ENCODE measurements at regions not wholly inside any gene's neighbourhood (a gene's known extent, or its start where the extent isn't known, plus 50 kb on each side); places are given as distances from the start of the nearest gene placed in this dataset.
A peak's percentile ranks its signal among the peaks of the same experiment; 100 is the strongest.

GRCh38 chr1:95854457-95854856 lies 620.4 kb downstream of the RWDD3 start:
- no peak overlapping the region for H3K9ac ChIP-seq (ENCODE audit: low read depth in 1 of 3, low read length in 3 of 3)
- H3K9me3 ChIP-seq (ENCODE audit: control insufficient read depth in 3 of 3, low read length in 3 of 3) = peaks cover 0 to 4% (median 0%) of the 10 kb centered on the region in 3 donors
- no peaks in the 10 kb centered on the region for H3K27me3 ChIP-seq (ENCODE audit: control insufficient read depth in 3 of 3, insufficient read depth in 3 of 3, low read length in 3 of 3)
- H3K27ac ChIP-seq (ENCODE audit: low read depth, low read length) = no peak overlapping the region
- H3K4me1 ChIP-seq (ENCODE audit: control insufficient read depth in 3 of 3, insufficient read depth in 3 of 3, low read length in 3 of 3) = no peaks in the 10 kb centered on the region
- H3K36me3 ChIP-seq (ENCODE audit: control insufficient read depth in 3 of 3, insufficient read depth in 3 of 3, low read length in 3 of 3) = no peaks in the 10 kb centered on the region
- no peak overlapping the region for H3K4me3 ChIP-seq (ENCODE audit: low read length in 3 of 3)

GRCh38 chr1:95863086-95863485 lies 629.1 kb downstream of the RWDD3 start:
- H3K9me3 ChIP-seq (ENCODE audit: control insufficient read depth in 3 of 3, low read length in 3 of 3) = no peaks in the 10 kb centered on the region
- H3K9ac ChIP-seq (ENCODE audit: low read depth in 1 of 3, low read length in 3 of 3) = no peak overlapping the region
- H3K27me3 ChIP-seq (ENCODE audit: control insufficient read depth in 3 of 3, insufficient read depth in 3 of 3, low read length in 3 of 3) = no peaks in the 10 kb centered on the region
- no peak overlapping the region for H3K27ac ChIP-seq (ENCODE audit: low read depth, low read length)
- no peaks in the 10 kb centered on the region for H3K36me3 ChIP-seq (ENCODE audit: control insufficient read depth in 3 of 3, insufficient read depth in 3 of 3, low read length in 3 of 3)
- no peak overlapping the region for H3K4me3 ChIP-seq (ENCODE audit: low read length in 3 of 3)
- H3K4me1 ChIP-seq (ENCODE audit: control insufficient read depth in 3 of 3, insufficient read depth in 3 of 3, low read length in 3 of 3) = no peaks in the 10 kb centered on the region

GRCh38 chr1:95865769-95866168 lies 631.8 kb downstream of the RWDD3 start:
- Histone ChIP-seq H3K27me3 (ENCODE audit: control insufficient read depth in 3 of 3, insufficient read depth in 3 of 3, low read length in 3 of 3) (no peaks in the 10 kb centered on the region), H3K9ac (ENCODE audit: low read depth in 1 of 3, low read length in 3 of 3) (no peak overlapping the region), H3K9me3 (ENCODE audit: control insufficient read depth in 3 of 3, low read length in 3 of 3) (no peaks in the 10 kb centered on the region), H3K4me1 (ENCODE audit: control insufficient read depth in 3 of 3, insufficient read depth in 3 of 3, low read length in 3 of 3) (no peaks in the 10 kb centered on the region), H3K4me3 (ENCODE audit: low read length in 3 of 3) (no peak overlapping the region), H3K36me3 (ENCODE audit: control insufficient read depth in 3 of 3, insufficient read depth in 3 of 3, low read length in 3 of 3) (no peaks in the 10 kb centered on the region), H3K27ac (ENCODE audit: low read depth, low read length) (no peak overlapping the region)

GRCh38 chr1:95876276-95876675 lies 642.3 kb downstream of the RWDD3 start:
- no peaks in the 10 kb centered on the region for H3K4me1 ChIP-seq (ENCODE audit: control insufficient read depth in 3 of 3, insufficient read depth in 3 of 3, low read length in 3 of 3)
- H3K9ac ChIP-seq (ENCODE audit: low read depth in 1 of 3, low read length in 3 of 3) = no peak overlapping the region
- no peaks in the 10 kb centered on the region for H3K9me3 ChIP-seq (ENCODE audit: control insufficient read depth in 3 of 3, low read length in 3 of 3)
- H3K27me3 ChIP-seq (ENCODE audit: control insufficient read depth in 3 of 3, insufficient read depth in 3 of 3, low read length in 3 of 3) = no peaks in the 10 kb centered on the region
- H3K4me3 ChIP-seq (ENCODE audit: low read length in 3 of 3) = no peak overlapping the region
- no peaks in the 10 kb centered on the region for H3K36me3 ChIP-seq (ENCODE audit: control insufficient read depth in 3 of 3, insufficient read depth in 3 of 3, low read length in 3 of 3)
- H3K27ac ChIP-seq (ENCODE audit: low read depth, low read length) = no peak overlapping the region

- Histone ChIP-seq H3K4me1 (ENCODE audit: control insufficient read depth in 3 of 3, insufficient read depth in 3 of 3, low read length in 3 of 3) (no peaks in the 10 kb centered on the region), H3K27ac (ENCODE audit: low read depth, low read length) (no peak overlapping the region), H3K9ac (ENCODE audit: low read depth in 1 of 3, low read length in 3 of 3) (no peak overlapping the region), H3K9me3 (ENCODE audit: control insufficient read depth in 3 of 3, low read length in 3 of 3) (no peaks in the 10 kb centered on the region), H3K36me3 (ENCODE audit: control insufficient read depth in 3 of 3, insufficient read depth in 3 of 3, low read length in 3 of 3) (no peaks in the 10 kb centered on the region), H3K27me3 (ENCODE audit: control insufficient read depth in 3 of 3, insufficient read depth in 3 of 3, low read length in 3 of 3) (no peaks in the 10 kb centered on the region), H3K4me3 (ENCODE audit: low read length in 3 of 3) (no peak overlapping the region)
Observed at GRCh38 chr1:95879498-95880050, 645.6 kb downstream of the RWDD3 start.

GRCh38 chr1:95888941-95889390 lies 655.0 kb downstream of the RWDD3 start:
- peak overlapping the region in 1 of 3 donors; percentile 13 for H3K4me3 ChIP-seq (ENCODE audit: low read length in 3 of 3)
- no peak overlapping the region for H3K9ac ChIP-seq (ENCODE audit: low read depth in 1 of 3, low read length in 3 of 3)
- H3K4me1 ChIP-seq (ENCODE audit: control insufficient read depth in 3 of 3, insufficient read depth in 3 of 3, low read length in 3 of 3) = no peaks in the 10 kb centered on the region
- H3K9me3 ChIP-seq (ENCODE audit: control insufficient read depth in 3 of 3, low read length in 3 of 3) = no peaks in the 10 kb centered on the region
- H3K27ac ChIP-seq (ENCODE audit: low read depth, low read length) = no peak overlapping the region
- no peaks in the 10 kb centered on the region for H3K27me3 ChIP-seq (ENCODE audit: control insufficient read depth in 3 of 3, insufficient read depth in 3 of 3, low read length in 3 of 3)
- H3K36me3 ChIP-seq (ENCODE audit: control insufficient read depth in 3 of 3, insufficient read depth in 3 of 3, low read length in 3 of 3) = no peaks in the 10 kb centered on the region

GRCh38 chr1:95889400-95889799 lies 655.4 kb downstream of the RWDD3 start:
- H3K9me3 ChIP-seq (ENCODE audit: control insufficient read depth in 3 of 3, low read length in 3 of 3) = no peaks in the 10 kb centered on the region
- no peak overlapping the region for H3K9ac ChIP-seq (ENCODE audit: low read depth in 1 of 3, low read length in 3 of 3)
- no peaks in the 10 kb centered on the region for H3K27me3 ChIP-seq (ENCODE audit: control insufficient read depth in 3 of 3, insufficient read depth in 3 of 3, low read length in 3 of 3)
- no peaks in the 10 kb centered on the region for H3K4me1 ChIP-seq (ENCODE audit: control insufficient read depth in 3 of 3, insufficient read depth in 3 of 3, low read length in 3 of 3)
- H3K36me3 ChIP-seq (ENCODE audit: control insufficient read depth in 3 of 3, insufficient read depth in 3 of 3, low read length in 3 of 3) = no peaks in the 10 kb centered on the region
- H3K4me3 ChIP-seq (ENCODE audit: low read length in 3 of 3) = peak overlapping the region in 1 of 3 donors; percentile 13
- no peak overlapping the region for H3K27ac ChIP-seq (ENCODE audit: low read depth, low read length)

- Histone ChIP-seq H3K4me3 (ENCODE audit: low read length in 3 of 3) (no peak overlapping the region), H3K4me1 (ENCODE audit: control insufficient read depth in 3 of 3, insufficient read depth in 3 of 3, low read length in 3 of 3) (no peaks in the 10 kb centered on the region), H3K27me3 (ENCODE audit: control insufficient read depth in 3 of 3, insufficient read depth in 3 of 3, low read length in 3 of 3) (no peaks in the 10 kb centered on the region), H3K36me3 (ENCODE audit: control insufficient read depth in 3 of 3, insufficient read depth in 3 of 3, low read length in 3 of 3) (no peaks in the 10 kb centered on the region), H3K9ac (ENCODE audit: low read depth in 1 of 3, low read length in 3 of 3) (no peak overlapping the region), H3K27ac (ENCODE audit: low read depth, low read length) (no peak overlapping the region), H3K9me3 (ENCODE audit: control insufficient read depth in 3 of 3, low read length in 3 of 3) (peaks cover 0 to 2% (median 0%) of the 10 kb centered on the region in 3 donors)
Observed at GRCh38 chr1:95893921-95894320, 659.9 kb downstream of the RWDD3 start.

- Histone ChIP-seq H3K4me3 (ENCODE audit: low read length in 3 of 3) (no peak overlapping the region), H3K27me3 (ENCODE audit: control insufficient read depth in 3 of 3, insufficient read depth in 3 of 3, low read length in 3 of 3) (no peaks in the 10 kb centered on the region), H3K27ac (ENCODE audit: low read depth, low read length) (no peak overlapping the region), H3K4me1 (ENCODE audit: control insufficient read depth in 3 of 3, insufficient read depth in 3 of 3, low read length in 3 of 3) (no peaks in the 10 kb centered on the region), H3K9me3 (ENCODE audit: control insufficient read depth in 3 of 3, low read length in 3 of 3) (no peaks in the 10 kb centered on the region), H3K9ac (ENCODE audit: low read depth in 1 of 3, low read length in 3 of 3) (no peak overlapping the region), H3K36me3 (ENCODE audit: control insufficient read depth in 3 of 3, insufficient read depth in 3 of 3, low read length in 3 of 3) (no peaks in the 10 kb centered on the region)
Observed at GRCh38 chr1:95903060-95903459, 669.0 kb downstream of the RWDD3 start.

GRCh38 chr1:95905818-95906395 lies 671.9 kb downstream of the RWDD3 start:
- Histone ChIP-seq H3K4me1 (ENCODE audit: control insufficient read depth in 3 of 3, insufficient read depth in 3 of 3, low read length in 3 of 3) (no peaks in the 10 kb centered on the region), H3K9ac (ENCODE audit: low read depth in 1 of 3, low read length in 3 of 3) (no peak overlapping the region), H3K27ac (ENCODE audit: low read depth, low read length) (no peak overlapping the region), H3K9me3 (ENCODE audit: control insufficient read depth in 3 of 3, low read length in 3 of 3) (no peaks in the 10 kb centered on the region), H3K27me3 (ENCODE audit: control insufficient read depth in 3 of 3, insufficient read depth in 3 of 3, low read length in 3 of 3) (no peaks in the 10 kb centered on the region), H3K4me3 (ENCODE audit: low read length in 3 of 3) (no peak overlapping the region), H3K36me3 (ENCODE audit: control insufficient read depth in 3 of 3, insufficient read depth in 3 of 3, low read length in 3 of 3) (no peaks in the 10 kb centered on the region)
